K562 (cell line): ENCODE measurements at regions not wholly inside any gene's neighbourhood (a gene's known extent, or its start where the extent isn't known, plus 50 kb on each side); places are given as distances from the start of the nearest gene placed in this dataset.

Source experiments
- CREM ChIP-seq: IDR thresholded peaks from 2 replicates; pipeline ENCODE4 v1.6.1; 2014; ENCODE audit warnings: antibody characterized with exemption, low read depth
- FOXJ2 ChIP-seq: fragments of 200-800 bp; sonication (Bioruptor generic); IDR thresholded peaks from 2 replicates; pipeline ENCODE4 v1.6.1; 2016; ENCODE audit warnings: missing genetic modification characterization, missing compliant biosample characterization
- FOXJ3 ChIP-seq: sonication (generic); formaldehyde crosslinking; IDR thresholded peaks from 2 replicates; pipeline ENCODE4 v1.4.0; 2020; ENCODE audit warnings: mild to moderate bottlenecking, missing genetic modification reagents
- HMGN3 ChIP-seq: IDR thresholded peaks from 2 replicates; pipeline ENCODE4 v1.6.1; 2011; ENCODE audit warnings: borderline replicate concordance, low read depth, mild to moderate bottlenecking, mixed read lengths, low read length; ENCODE audit not compliant: insufficient read length; ENCODE audit errors: extremely low read depth
- MECOM ChIP-seq: fragments of 250-450 bp; sonication (Bioruptor Pico); IDR thresholded peaks from 2 replicates; pipeline ENCODE4 v1.8.0; 2022; ENCODE audit warnings: inconsistent platforms
- NUFIP1 ChIP-seq: fragments of 450-650 bp; IDR thresholded peaks from 2 replicates; pipeline ENCODE4 v1.6.1; 2018; ENCODE audit not compliant: partially characterized antibody
- PCBP1 ChIP-seq: fragments of 200-400 bp; formaldehyde crosslinking; IDR thresholded peaks from 2 replicates; pipeline ENCODE4 v1.6.1; 2018; ENCODE audit warnings: mild to moderate bottlenecking, low read depth, low read length; ENCODE audit not compliant: poor library complexity, severe bottlenecking
- PURB ChIP-seq: sonication (generic); formaldehyde crosslinking; IDR thresholded peaks from 2 replicates; pipeline ENCODE4 v1.9.0; 2021; ENCODE audit warnings: low read depth, mild to moderate bottlenecking, missing genetic modification reagents
- RBBP5 ChIP-seq: fragments of 200-600 bp; sonication (generic); IDR thresholded peaks from 2 replicates; pipeline ENCODE4 v1.6.1; 2012; ENCODE audit warnings: borderline replicate concordance, mild to moderate bottlenecking, low read length, control low read depth, inconsistent platforms; ENCODE audit not compliant: insufficient read depth, poor library complexity, severe bottlenecking
- U2AF2 ChIP-seq: fragments of 200-400 bp; formaldehyde crosslinking; optimal IDR thresholded peaks from 2 replicates; pipeline ENCODE3; 2017; ENCODE audit warnings: low read depth, mild to moderate bottlenecking, low read length
- ZNF24 ChIP-seq: fragments of 450-650 bp; IDR thresholded peaks from 2 replicates; pipeline ENCODE4 v1.6.1; 2016
- ZNF778 ChIP-seq: fragments of 450-650 bp; formaldehyde crosslinking; IDR thresholded peaks from 2 replicates; pipeline ENCODE4 v1.4.0; 2020; ENCODE audit warnings: mild to moderate bottlenecking, moderate library complexity
- TF ChIP-seq, protein P1 (sequence below), 2 experiments: fragments of 450-650 bp in 1 of 2; sonication (generic) in 1 of 2; formaldehyde crosslinking in 1 of 2; IDR thresholded peaks; 2 replicates each; pipeline versions ENCODE4 v1.7.1 to v1.9.0; 2016 to 2022; ENCODE audit warnings: inconsistent platforms in 1 of 2, mild to moderate bottlenecking in 1 of 2, missing genetic modification reagents in 1 of 2

DNA sequence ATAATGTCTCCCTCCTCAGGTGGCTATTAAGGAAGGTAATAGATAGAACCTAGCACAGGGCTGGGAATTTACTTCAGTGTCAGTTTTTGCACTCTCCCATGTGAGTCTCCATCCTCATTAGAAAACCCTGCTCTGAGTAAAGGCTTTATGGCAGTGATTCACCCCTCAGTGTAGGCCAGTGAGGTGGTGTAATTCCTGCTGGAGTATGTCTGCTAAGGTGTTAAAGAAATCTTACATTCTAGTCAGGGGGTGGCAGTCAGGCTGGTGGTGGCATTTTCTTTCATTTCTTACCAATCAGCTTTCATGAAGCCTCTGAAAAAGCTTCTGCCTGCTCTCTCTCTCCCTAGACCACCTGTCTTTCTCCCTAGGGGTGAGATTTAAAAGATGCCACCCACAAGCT, 138.8 kb upstream of the CCL2 start (continued):
- TF ChIP-seq, protein P1, sequence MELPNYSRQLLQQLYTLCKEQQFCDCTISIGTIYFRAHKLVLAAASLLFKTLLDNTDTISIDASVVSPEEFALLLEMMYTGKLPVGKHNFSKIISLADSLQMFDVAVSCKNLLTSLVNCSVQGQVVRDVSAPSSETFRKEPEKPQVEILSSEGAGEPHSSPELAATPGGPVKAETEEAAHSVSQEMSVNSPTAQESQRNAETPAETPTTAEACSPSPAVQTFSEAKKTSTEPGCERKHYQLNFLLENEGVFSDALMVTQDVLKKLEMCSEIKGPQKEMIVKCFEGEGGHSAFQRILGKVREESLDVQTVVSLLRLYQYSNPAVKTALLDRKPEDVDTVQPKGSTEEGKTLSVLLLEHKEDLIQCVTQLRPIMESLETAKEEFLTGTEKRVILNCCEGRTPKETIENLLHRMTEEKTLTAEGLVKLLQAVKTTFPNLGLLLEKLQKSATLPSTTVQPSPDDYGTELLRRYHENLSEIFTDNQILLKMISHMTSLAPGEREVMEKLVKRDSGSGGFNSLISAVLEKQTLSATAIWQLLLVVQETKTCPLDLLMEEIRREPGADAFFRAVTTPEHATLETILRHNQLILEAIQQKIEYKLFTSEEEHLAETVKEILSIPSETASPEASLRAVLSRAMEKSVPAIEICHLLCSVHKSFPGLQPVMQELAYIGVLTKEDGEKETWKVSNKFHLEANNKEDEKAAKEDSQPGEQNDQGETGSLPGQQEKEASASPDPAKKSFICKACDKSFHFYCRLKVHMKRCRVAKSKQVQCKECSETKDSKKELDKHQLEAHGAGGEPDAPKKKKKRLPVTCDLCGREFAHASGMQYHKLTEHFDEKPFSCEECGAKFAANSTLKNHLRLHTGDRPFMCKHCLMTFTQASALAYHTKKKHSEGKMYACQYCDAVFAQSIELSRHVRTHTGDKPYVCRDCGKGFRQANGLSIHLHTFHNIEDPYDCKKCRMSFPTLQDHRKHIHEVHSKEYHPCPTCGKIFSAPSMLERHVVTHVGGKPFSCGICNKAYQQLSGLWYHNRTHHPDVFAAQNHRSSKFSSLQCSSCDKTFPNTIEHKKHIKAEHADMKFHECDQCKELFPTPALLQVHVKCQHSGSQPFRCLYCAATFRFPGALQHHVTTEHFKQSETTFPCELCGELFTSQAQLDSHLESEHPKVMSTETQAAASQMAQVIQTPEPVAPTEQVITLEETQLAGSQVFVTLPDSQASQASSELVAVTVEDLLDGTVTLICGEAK (IDR thresholded peaks at IDR 0.05), result no peak
- TF ChIP-seq, protein P1 (CRISPR knock-in tag; IDR thresholded peaks at IDR 0.05), result no peak
- TF ChIP-seq ZNF778 (CRISPR knock-in tag), result no peak
- no peak for TF ChIP-seq RBBP5
- no peak for TF ChIP-seq CREM
- no peak for TF ChIP-seq PCBP1
- no peak for TF ChIP-seq PURB
- no peak for TF ChIP-seq ZNF24
- TF ChIP-seq NUFIP1, result no peak
- TF ChIP-seq MECOM (CRISPR knock-in tag), result no peak
- no peak for TF ChIP-seq HMGN3
- no peak for TF ChIP-seq FOXJ2 (tag)
- TF ChIP-seq FOXJ3 (CRISPR knock-in tag), result no peak
- no peak for TF ChIP-seq U2AF2
